Fibroblast of the aortic adventitia (primary cell): ENCODE measurements at regions not wholly inside any gene's neighbourhood (a gene's known extent, or its start where the extent isn't known, plus 50 kb on each side); places are given as distances from the start of the nearest gene placed in this dataset.

Experiments used
- DNase-seq: peaks from one replicate; pipeline ENCODE4 v3.0.0-alpha.2; 2010; ENCODE audit warnings: low read depth
- H3K4me3 ChIP-seq: 2 replicates; pipeline ENCODE4 v1.5.1; 2011; ENCODE audit warnings: low read depth, mild to moderate bottlenecking, control low read depth, low read length, moderate library complexity
- CTCF ChIP-seq: IDR thresholded peaks from 2 replicates; pipeline ENCODE4 v1.5.1; 2011; ENCODE audit warnings: mild to moderate bottlenecking, low read length, control low read depth, inconsistent platforms; ENCODE audit not compliant: insufficient read depth

- no peak for DNase-seq
- no peak overlapping the region for H3K4me3 ChIP-seq
- no peak for TF ChIP-seq CTCF
Observed at GRCh38 chr13:73695325-73695724, 438.9 kb downstream of the KLF12 start.

- TF ChIP-seq CTCF, result no peak
- DNase-seq, result peak; percentile 6
- H3K4me3 ChIP-seq, result no peak overlapping the region
Observed at GRCh38 chr13:73693215-73693614, 441.0 kb downstream of the KLF12 start.

GRCh38 chr13:73691891-73692290 is 442.3 kb downstream of the KLF12 start:
- DNase-seq, result no peak
- no peak for TF ChIP-seq CTCF
- no peak overlapping the region for H3K4me3 ChIP-seq

GRCh38 chr13:73687929-73688328 is 446.3 kb downstream of the KLF12 start:
- no peak for TF ChIP-seq CTCF
- no peak overlapping the region for H3K4me3 ChIP-seq
- DNase-seq, result no peak

- H3K4me3 ChIP-seq, result no peak overlapping the region
- no peak for DNase-seq
- TF ChIP-seq CTCF, result no peak
Observed at GRCh38 chr13:73687087-73687486, 447.1 kb downstream of the KLF12 start.

GRCh38 chr13:73684750-73685149 is 449.5 kb downstream of the KLF12 start:
- no peak for TF ChIP-seq CTCF
- no peak for DNase-seq
- H3K4me3 ChIP-seq, result no peak overlapping the region

GRCh38 chr13:73684286-73684685 is 449.9 kb downstream of the KLF12 start:
- DNase-seq, result no peak
- H3K4me3 ChIP-seq, result no peak overlapping the region
- no peak for TF ChIP-seq CTCF
